Tibial nerve (tissue), 4 donors: ENCODE measurements at regions not wholly inside any gene's neighbourhood (a gene's known extent, or its start where the extent isn't known, plus 50 kb on each side); places are given as distances from the start of the nearest gene placed in this dataset.

ENCODE experiments used
- DNase-seq, 2 donors: peaks; one replicate each; pipeline ENCODE4 v3.0.0-alpha.2; 2019; ENCODE audit warnings: low spot score in 2 of 2
- H3K27ac ChIP-seq, 4 donors: fragments of 200-600 bp; sonication (generic) in 3 of 4; one replicate each; pipeline ENCODE4 v1.5.1; 2017 to 2019; ENCODE audit warnings: mild to moderate bottlenecking in 1 of 4
- H3K27me3 ChIP-seq, 2 donors: fragments of 200-600 bp; sonication (generic) in 1 of 2; one replicate each; pipeline versions ENCODE4 v1.5.1 to v1.6.0; 2017 to 2019
- H3K36me3 ChIP-seq, 3 donors: fragments of 200-600 bp; sonication (generic); one replicate each; pipeline ENCODE4 v1.5.1; 2018 to 2019
- H3K4me1 ChIP-seq, 4 donors: fragments of 200-600 bp; sonication (generic) in 3 of 4; one replicate each; pipeline ENCODE4 v1.5.1; 2017 to 2019
- H3K4me3 ChIP-seq, 4 donors: fragments of 200-600 bp; sonication (generic) in 3 of 4; one replicate each; pipeline ENCODE4 v1.5.1; 2017 to 2019; ENCODE audit warnings: mild to moderate bottlenecking in 1 of 4, moderate library complexity in 1 of 4
- H3K9me3 ChIP-seq, 4 donors: fragments of 200-600 bp; sonication (generic) in 3 of 4; one replicate each; pipeline ENCODE4 v1.5.1; 2017 to 2019
- EP300 ChIP-seq, 2 donors: sonication (generic); formaldehyde crosslinking; IDR thresholded peaks; one replicate each; pipeline ENCODE4 v1.6.1; 2017; ENCODE audit warnings: antibody characterized with exemption in 2 of 2, mild to moderate bottlenecking in 1 of 2
- POLR2A ChIP-seq, 2 donors: fragments of 450-650 bp; IDR thresholded peaks; one replicate each; pipeline ENCODE4 v1.6.1; 2017; ENCODE audit warnings: antibody characterized with exemption in 2 of 2, mild to moderate bottlenecking in 2 of 2, moderate library complexity in 2 of 2
- WGBS, 2 donors: methylation state at CpG; one replicate each; pipeline ENCODE4 v1.1.5; 2018; 5-methylcytosine and 5-hydroxymethylcytosine counted together
- TF ChIP-seq, protein P1 (sequence below), 5 experiments: fragments of 200-600 bp in 3 of 5; fragments of 450-650 bp in 2 of 5; sonication (generic) in 3 of 5; IDR thresholded peaks; one replicate each; pipeline ENCODE4 v1.5.1; 2016 to 2019; ENCODE audit warnings: antibody characterized with exemption in 5 of 5, mild to moderate bottlenecking in 3 of 5, moderate library complexity in 2 of 5

DNA sequence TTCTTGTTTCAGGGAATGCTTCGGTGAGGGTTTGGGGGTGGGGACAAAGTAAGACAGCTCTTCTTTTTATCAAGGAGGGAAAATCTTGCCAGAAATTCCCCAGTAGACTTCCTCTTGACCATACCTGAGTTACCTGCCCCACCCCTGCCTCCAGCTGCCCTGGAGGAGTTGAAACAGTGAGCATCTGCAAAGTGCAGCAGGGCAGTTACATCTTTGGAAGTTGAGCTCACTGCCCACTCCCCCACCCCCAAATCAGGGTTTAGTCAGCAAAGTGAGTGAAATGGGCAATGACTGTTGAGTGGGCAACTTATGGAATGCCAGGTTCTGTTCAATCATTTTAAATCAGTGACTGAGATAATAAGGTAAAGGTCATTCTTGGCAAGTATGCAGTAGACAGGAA, 98.8 kb downstream of the BANF2 start:
- Histone ChIP-seq H3K4me3 (no peak overlapping the region), H3K36me3 (no peaks in the 10 kb centered on the region), H3K9me3 (peaks cover 0 to 3% (median 0%) of the 10 kb centered on the region in 4 donors), H3K27me3 (no peaks in the 10 kb centered on the region), H3K4me1 (peaks cover 0 to 24% (median 4%) of the 10 kb centered on the region in 4 donors), H3K27ac (no peak overlapping the region)
- TF ChIP-seq, protein P1, sequence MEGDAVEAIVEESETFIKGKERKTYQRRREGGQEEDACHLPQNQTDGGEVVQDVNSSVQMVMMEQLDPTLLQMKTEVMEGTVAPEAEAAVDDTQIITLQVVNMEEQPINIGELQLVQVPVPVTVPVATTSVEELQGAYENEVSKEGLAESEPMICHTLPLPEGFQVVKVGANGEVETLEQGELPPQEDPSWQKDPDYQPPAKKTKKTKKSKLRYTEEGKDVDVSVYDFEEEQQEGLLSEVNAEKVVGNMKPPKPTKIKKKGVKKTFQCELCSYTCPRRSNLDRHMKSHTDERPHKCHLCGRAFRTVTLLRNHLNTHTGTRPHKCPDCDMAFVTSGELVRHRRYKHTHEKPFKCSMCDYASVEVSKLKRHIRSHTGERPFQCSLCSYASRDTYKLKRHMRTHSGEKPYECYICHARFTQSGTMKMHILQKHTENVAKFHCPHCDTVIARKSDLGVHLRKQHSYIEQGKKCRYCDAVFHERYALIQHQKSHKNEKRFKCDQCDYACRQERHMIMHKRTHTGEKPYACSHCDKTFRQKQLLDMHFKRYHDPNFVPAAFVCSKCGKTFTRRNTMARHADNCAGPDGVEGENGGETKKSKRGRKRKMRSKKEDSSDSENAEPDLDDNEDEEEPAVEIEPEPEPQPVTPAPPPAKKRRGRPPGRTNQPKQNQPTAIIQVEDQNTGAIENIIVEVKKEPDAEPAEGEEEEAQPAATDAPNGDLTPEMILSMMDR (IDR thresholded peaks at IDR 0.05): no peak
- no peak for TF ChIP-seq EP300 (IDR thresholded peaks at IDR 0.05)
- no peak for TF ChIP-seq POLR2A (IDR thresholded peaks at IDR 0.05)
- WGBS, 2 donors: 74 to 77% methylated on average over 1 of the region's 1 CpG
- no peak for DNase-seq

DNA sequence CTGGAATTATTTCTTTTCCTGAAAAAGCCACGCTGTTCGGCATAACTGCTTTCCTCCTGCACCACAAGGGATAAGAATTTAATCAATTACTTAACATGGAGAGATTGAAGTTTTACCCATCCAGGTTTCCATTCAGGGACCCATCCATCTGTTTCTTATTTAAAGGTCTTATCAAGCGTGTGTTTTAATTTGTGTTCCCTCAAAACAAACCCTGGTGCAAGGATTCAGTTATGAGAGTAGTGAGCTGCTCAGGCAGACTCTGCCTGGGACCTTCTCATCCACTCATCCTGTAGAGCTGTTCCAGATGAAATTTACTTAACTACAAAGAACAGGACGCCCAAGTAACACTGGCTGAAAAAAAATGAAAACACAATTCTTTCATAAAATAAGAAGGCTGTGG, 97.8 kb downstream of the BANF2 start:
- Histone ChIP-seq H3K4me3 (no peak overlapping the region), H3K4me1 (peaks cover 0 to 24% (median 4%) of the 10 kb centered on the region in 4 donors), H3K27ac (no peak overlapping the region), H3K9me3 (peaks cover 0 to 3% (median 0%) of the 10 kb centered on the region in 4 donors), H3K27me3 (no peaks in the 10 kb centered on the region), H3K36me3 (no peaks in the 10 kb centered on the region)
- WGBS, 2 donors: 73% methylated on average over 4 of the region's 4 CpGs
- TF ChIP-seq POLR2A (IDR thresholded peaks at IDR 0.05) (no peak), EP300 (IDR thresholded peaks at IDR 0.05) (no peak)
- TF ChIP-seq, protein P1 (IDR thresholded peaks at IDR 0.05): no peak
- no peak for DNase-seq

DNA sequence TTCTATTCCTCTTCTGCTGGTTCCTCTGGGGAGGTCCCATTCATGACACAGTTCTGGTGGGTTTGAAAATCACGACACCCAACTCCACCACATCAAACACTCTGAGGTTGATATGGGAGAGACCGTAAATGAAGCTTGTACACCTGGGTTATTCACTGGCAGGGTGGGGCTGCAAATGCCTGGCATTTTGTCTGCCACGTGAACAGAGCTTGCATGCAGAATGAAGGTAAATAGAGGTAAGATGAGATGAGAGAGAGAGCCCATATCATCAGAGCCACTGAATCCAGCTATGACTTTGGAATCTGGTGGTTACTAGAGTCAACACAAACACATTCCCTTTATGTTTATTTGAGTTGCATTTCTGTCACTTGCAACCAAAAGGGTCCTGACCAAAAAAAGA, 97.4 kb downstream of the BANF2 start:
- H3K36me3 ChIP-seq: no peaks in the 10 kb centered on the region
- TF ChIP-seq EP300 (IDR thresholded peaks at IDR 0.05) (no peak), POLR2A (IDR thresholded peaks at IDR 0.05) (no peak)
- TF ChIP-seq, protein P1 (IDR thresholded peaks at IDR 0.05): no peak
- H3K9me3 ChIP-seq: peaks cover 0 to 3% (median 0%) of the 10 kb centered on the region in 4 donors
- DNase-seq: no peak
- H3K4me1 ChIP-seq: peaks cover 0 to 24% (median 4%) of the 10 kb centered on the region in 4 donors
- H3K27me3 ChIP-seq: no peaks in the 10 kb centered on the region
- no peak overlapping the region for H3K27ac ChIP-seq
- no peak overlapping the region for H3K4me3 ChIP-seq
- WGBS, 2 donors: 83 to 88% methylated on average over 3 of the region's 3 CpGs

DNA sequence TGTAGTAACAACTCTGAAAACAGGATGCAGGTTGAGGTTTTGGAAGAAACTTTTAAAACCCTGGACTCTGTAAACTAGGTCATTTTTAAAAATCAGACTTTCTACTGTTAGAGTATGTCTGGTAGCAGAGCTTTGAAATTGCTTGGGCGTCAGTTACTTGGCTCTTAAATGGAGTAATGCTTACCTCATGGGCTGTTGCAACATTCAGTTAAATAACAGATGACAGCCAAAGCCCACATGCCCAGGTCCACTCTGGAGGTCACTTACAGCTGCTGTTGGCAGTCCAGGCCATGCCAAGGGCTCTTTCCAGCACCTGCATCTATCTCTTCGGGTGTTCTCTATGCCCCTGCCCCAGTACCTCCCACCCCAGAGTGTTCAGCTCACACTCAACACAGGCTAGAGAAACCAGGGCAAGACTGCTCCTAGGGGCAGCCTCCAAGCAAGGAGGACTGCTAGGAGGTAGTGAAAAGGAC, 96.4 kb downstream of the BANF2 start:
- WGBS, 2 donors: 57 to 63% methylated on average over 2 of the region's 2 CpGs
- DNase-seq: peak in 1 of 2 donors; percentile 74

DNA sequence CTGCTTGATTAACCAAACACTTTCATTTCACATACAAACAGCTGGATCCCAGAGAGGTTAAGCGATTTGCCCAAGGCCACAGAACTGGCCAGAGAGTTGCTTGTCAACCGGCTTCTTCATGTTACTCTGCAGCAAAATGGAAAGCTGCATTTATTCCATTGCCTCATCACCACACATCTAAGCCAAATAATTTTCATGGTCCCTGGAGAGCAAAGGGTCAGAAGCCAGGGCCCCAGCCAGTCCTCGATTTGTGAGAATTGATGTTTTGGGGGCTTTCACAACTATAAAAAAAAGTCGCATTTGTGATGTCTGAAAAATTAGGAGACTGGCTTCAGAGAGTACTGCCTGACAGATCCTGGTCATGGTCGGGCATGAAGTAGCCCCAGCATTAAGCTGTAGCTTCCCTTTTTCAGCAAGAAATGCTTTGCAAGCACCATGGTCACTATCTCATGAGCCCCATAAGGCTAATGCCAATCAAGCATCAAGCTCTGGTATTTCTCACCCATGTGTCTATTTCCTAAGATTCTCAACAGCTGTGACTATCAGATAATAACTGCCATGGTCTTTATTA, 95.8 kb downstream of the BANF2 start:
- Histone ChIP-seq H3K36me3 (no peaks in the 10 kb centered on the region), H3K27ac (peak overlapping the region in 2 of 4 donors; percentile 66 to 72), H3K27me3 (no peaks in the 10 kb centered on the region), H3K4me1 (peaks cover 0 to 24% (median 4%) of the 10 kb centered on the region in 4 donors), H3K4me3 (no peak overlapping the region), H3K9me3 (no peaks in the 10 kb centered on the region)
- 55 to 61% methylated on average over 5 of the region's 5 CpGs for WGBS, 2 donors
- DNase-seq: no peak
- TF ChIP-seq, protein P1 (IDR thresholded peaks at IDR 0.05): no peak
- no peak for TF ChIP-seq EP300 (IDR thresholded peaks at IDR 0.05)
- no peak for TF ChIP-seq POLR2A (IDR thresholded peaks at IDR 0.05)

More for the DNA sequence above, 96.4 kb downstream of the BANF2 start:
- no peaks in the 10 kb centered on the region for H3K27me3 ChIP-seq
- no peaks in the 10 kb centered on the region for H3K36me3 ChIP-seq
- peak overlapping the region in 2 of 4 donors; percentile 72 to 79 for H3K27ac ChIP-seq
- TF ChIP-seq, protein P1 (IDR thresholded peaks at IDR 0.05): no peak
- TF ChIP-seq EP300 (IDR thresholded peaks at IDR 0.05): peak in 1 of 2 donors; percentile 62
- no peaks in the 10 kb centered on the region for H3K9me3 ChIP-seq
- peaks cover 0 to 24% (median 4%) of the 10 kb centered on the region in 4 donors for H3K4me1 ChIP-seq
- no peak overlapping the region for H3K4me3 ChIP-seq
